ENCODE measurements at regions not wholly inside any gene's neighbourhood (a gene's known extent, or its start where the extent isn't known, plus 50 kb on each side); places are given as distances from the start of the nearest gene placed in this dataset.

DNA sequence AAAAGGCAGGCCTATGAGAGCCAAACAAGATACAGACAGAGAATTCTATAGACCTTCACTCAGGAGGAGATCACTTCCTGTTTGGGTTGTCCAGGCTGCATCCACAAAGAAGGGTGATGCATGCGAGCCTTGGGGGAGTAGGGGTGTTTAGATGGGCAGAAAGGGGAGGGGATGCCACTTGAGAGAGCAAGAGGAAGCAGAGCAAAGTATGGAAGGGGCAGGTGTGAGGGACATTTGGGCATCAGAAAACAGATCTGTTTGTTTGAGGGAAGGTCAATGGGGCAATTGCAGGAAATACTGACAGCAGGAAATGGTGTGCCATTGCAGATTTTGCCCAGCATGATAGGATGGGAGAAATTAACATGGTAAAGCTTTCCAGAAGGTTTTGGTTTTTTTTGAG, 146.4 kb upstream of the FOXN3 start:
- TF ChIP-seq, protein P1, sequence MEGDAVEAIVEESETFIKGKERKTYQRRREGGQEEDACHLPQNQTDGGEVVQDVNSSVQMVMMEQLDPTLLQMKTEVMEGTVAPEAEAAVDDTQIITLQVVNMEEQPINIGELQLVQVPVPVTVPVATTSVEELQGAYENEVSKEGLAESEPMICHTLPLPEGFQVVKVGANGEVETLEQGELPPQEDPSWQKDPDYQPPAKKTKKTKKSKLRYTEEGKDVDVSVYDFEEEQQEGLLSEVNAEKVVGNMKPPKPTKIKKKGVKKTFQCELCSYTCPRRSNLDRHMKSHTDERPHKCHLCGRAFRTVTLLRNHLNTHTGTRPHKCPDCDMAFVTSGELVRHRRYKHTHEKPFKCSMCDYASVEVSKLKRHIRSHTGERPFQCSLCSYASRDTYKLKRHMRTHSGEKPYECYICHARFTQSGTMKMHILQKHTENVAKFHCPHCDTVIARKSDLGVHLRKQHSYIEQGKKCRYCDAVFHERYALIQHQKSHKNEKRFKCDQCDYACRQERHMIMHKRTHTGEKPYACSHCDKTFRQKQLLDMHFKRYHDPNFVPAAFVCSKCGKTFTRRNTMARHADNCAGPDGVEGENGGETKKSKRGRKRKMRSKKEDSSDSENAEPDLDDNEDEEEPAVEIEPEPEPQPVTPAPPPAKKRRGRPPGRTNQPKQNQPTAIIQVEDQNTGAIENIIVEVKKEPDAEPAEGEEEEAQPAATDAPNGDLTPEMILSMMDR (IDR thresholded peaks at IDR 0.05; ENCODE audit: low read depth, low read length), result no peak
- TF ChIP-seq EZH2phosphoT487 (IDR thresholded peaks at IDR 0.05; ENCODE audit: low read depth), result no peak

Measured in OCI-LY3 (cell line).